ENCODE measurements at regions not wholly inside any gene's neighbourhood (a gene's known extent, or its start where the extent isn't known, plus 50 kb on each side); places are given as distances from the start of the nearest gene placed in this dataset.
"Not testable (repeated sequence)": the region's sequence is repeated elsewhere in the genome, so short reads cannot be mapped to it uniquely, and the experiment has no call there.

GRCh38 chr3:176190755-176191154 lies 1006.5 kb downstream of the TBL1XR1 start:
- DNase-seq (ENCODE audit: low spot score) = no peak

DNA sequence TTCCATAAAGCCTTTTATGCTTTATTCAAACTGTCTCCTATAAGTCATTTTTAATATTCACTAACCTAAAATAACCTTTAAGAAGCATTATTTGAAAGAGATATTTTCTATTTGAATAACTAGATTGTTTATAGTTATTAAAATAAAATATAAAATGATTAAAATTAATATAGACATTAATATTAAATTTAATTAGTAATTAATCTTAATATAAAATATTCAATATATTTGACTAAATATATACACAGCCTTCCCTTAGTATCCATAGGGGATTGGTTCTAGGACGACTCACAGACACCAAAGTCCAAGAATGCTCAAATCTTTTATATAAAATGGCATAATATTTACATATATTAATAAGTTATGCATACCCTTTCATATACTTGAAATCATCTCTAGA lies 1014.1 kb downstream of the TBL1XR1 start:
- DNase-seq (ENCODE audit: low spot score) = no peak

DNA sequence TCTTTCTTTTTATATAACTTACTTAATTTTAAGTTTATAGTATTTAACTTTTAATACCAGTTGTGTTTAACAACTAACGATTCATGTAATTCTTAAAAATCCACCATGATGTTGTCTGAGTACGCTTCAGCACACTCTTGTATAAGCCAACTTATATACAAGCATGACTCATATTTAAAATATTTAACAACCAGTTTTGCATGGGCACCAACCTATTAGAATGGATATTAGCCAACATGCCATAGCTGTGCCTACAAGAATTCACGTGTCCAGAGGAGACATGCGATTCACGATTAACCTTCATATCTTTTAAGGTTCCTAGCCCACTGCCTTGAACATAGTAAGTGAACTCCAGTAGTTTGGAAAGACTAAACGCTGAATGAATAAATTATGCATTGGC lies 1023.2 kb downstream of the TBL1XR1 start:
- DNase-seq (ENCODE audit: low spot score) = no peak

DNA sequence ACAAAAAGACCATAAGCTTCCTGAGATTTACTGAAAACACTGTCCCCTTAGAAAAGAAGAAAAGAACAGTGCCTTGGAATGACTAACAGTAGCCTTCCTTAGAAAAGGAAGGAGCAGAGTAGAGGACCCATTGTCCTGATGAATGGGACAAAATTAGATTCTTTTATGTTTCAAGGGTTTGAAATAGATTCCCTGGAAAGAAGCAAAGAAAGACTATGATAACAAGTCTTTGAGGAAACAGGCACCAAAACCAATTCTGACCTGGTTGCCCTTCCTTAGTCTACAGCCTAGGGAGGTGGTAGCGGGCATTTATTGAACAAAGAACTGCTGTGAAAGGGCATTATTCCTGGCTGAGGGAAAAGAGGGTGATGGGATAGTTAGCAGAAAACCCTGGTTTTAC lies 1024.8 kb downstream of the TBL1XR1 start:
- no peak for DNase-seq (ENCODE audit: low spot score)

DNA sequence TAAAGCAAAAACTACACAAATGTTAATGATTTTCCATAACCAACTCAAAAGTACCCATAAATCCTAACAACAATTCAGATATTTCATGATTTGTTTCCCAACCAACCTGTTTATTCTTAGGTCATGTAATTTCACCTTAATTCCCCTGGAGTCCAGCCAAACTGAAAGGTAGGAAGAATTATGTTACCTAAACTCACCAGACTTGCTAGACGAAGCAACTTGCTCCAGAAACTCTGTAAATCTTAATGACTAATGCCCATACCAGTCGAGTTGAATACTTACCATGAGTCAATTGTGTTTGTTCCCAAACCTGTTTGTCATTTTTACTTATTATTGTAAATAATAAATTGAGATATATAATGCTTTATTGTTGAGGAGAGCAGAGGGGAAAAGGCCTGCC lies 1030.0 kb downstream of the TBL1XR1 start:
- no peak for DNase-seq (ENCODE audit: low spot score)

- no peak for DNase-seq (ENCODE audit: low spot score)
These were observed 1036.3 kb downstream of the TBL1XR1 start for GRCh38 chr3:176160997-176161396.

- DNase-seq (ENCODE audit: low spot score) = no peak
These were observed 1037.5 kb downstream of the TBL1XR1 start for GRCh38 chr3:176159796-176160195.

DNA sequence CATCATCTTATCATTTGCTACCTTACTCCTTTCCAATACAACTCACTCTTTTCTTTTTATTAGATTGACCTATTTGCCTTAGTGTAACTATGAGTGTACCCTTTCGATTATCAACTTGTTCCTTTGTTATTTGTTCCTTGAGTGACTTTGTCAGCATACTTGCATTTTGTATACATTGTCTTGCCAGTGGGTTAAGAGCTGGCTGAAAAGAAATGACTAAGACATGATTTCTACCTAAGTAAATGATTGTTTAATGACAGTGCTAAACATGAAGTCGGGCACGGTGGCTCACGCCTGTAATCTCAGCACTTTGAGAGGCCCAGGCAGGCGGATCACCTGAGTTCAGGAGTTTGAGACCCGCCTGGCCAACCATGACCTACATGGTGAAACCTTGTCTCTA lies 1042.3 kb downstream of the TBL1XR1 start:
- no peak for DNase-seq (ENCODE audit: low spot score)

GRCh38 chr3:176149567-176149966 lies 1047.7 kb downstream of the TBL1XR1 start:
- DNase-seq (ENCODE audit: low spot score) = no peak

- DNase-seq (ENCODE audit: low spot score) = no peak
These were observed 1050.0 kb downstream of the TBL1XR1 start for GRCh38 chr3:176147251-176147650.

- DNase-seq (ENCODE audit: low spot score) = no peak
These were observed 1055.4 kb downstream of the TBL1XR1 start for GRCh38 chr3:176141837-176142236.

DNA sequence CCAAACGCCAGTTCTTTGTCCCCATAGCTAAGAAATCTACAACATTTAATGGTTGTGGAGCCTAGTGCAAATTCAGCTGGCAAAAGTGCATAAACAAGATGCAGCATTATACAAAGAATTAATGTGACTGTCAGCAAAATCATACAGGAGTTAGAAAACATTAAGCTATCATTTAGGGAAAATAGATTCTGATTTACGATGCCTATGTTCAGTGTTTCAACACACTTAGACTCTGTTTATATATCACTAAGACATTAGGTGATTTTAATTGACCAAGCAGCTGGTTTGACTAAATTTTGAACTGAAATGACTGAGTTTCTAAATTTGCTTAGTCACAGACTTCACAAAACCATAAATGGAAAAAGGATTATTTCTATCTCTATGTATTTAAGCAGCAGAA lies 1076.8 kb downstream of the TBL1XR1 start:
- no peak for DNase-seq (ENCODE audit: low spot score)

DNA sequence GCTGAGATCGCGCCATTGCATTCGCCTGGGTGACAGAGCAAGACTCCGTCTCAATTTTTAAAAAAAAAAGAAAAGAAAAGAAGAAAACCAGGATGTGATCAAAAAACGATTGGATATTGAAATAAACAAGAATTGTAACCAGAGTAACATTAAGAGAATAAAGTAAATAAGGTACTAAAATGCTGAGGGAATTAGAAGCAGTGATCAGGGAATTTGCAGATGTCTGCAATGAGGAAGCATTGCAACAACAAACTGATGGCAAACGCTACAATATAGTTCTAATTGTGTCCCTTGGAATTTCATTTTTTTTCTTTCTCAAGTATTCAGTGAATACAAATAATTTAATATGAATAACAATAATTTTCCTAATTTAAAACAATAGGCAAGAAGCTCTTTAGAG lies 1077.5 kb downstream of the TBL1XR1 start:
- DNase-seq (ENCODE audit: low spot score) = no peak

DNA sequence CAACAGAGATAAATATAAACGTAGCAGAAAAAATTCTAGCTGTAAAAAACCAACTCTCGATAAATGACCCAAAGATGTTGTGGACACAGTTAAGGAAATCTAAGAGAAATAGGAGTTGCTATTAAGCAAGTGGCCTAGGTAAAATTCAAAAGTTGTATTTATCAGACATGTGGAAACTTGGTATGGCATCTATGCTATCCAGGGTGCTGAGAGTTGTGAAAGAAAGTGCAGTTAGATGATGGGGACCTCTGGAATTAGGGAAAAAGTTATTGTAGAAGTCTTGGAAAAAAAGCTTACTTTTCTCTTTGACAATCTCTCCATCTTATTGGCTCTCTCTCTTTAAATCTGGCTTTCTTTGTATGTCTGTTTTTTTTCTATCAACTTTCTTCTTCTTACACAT lies 1090.9 kb downstream of the TBL1XR1 start:
- DNase-seq (ENCODE audit: low spot score) = no peak

GRCh38 chr3:176097027-176097426 lies 1100.3 kb downstream of the TBL1XR1 start:
- no peak for DNase-seq (ENCODE audit: low spot score)

- DNase-seq (ENCODE audit: low spot score) = not testable (repeated sequence)
These were observed 1103.4 kb downstream of the TBL1XR1 start for GRCh38 chr3:176093892-176094291.

GRCh38 chr3:176090727-176091126 lies 1106.6 kb downstream of the TBL1XR1 start:
- DNase-seq (ENCODE audit: low spot score) = no peak

- DNase-seq (ENCODE audit: low spot score) = no peak
These were observed 1108.3 kb downstream of the TBL1XR1 start for GRCh38 chr3:176088962-176089383.

- no peak for DNase-seq (ENCODE audit: low spot score)
These were observed 1110.1 kb downstream of the TBL1XR1 start for GRCh38 chr3:176087066-176087697.

- no peak for DNase-seq (ENCODE audit: low spot score)
These were observed 1117.5 kb downstream of the TBL1XR1 start for GRCh38 chr3:176079785-176080184.

- DNase-seq (ENCODE audit: low spot score) = no peak
These were observed 1118.4 kb downstream of the TBL1XR1 start for GRCh38 chr3:176078906-176079305.

DNA sequence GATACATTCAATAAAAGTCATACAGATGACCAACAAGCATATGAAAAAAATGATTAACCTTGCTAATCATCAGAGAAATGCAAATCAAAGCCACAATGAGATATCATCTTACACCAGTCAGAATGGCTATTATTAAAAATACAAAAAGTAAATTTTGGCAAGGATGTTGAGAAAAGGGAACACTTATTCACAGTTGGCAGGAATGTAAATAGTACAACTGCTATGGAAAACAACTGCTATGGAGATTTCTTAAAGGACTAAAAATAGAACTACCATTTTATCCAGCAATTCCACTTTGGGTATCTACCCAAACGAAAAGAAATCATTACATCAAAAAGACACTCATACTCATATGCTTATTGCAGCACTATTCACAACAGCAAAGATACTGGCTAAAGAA lies 1121.8 kb downstream of the TBL1XR1 start:
- no peak for DNase-seq (ENCODE audit: low spot score)

DNA sequence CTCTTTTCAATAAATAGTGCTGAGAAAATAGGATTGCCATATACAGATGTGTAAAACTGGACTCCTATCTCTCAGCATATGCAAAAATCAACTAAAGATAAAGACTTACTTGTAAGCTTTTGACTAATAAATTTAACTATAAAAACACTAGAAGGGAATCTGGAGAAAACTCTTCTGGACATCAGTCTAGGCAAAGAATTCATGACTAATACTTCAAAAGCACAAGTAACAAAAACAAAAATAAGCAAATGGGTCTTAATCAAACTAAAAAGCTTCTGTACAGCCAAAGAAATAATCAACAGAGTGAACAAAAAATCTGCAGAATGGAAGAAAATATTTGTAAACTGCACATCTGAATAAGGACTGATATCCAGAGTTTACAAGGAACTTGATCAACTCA lies 1122.2 kb downstream of the TBL1XR1 start:
- DNase-seq (ENCODE audit: low spot score) = no peak

DNA sequence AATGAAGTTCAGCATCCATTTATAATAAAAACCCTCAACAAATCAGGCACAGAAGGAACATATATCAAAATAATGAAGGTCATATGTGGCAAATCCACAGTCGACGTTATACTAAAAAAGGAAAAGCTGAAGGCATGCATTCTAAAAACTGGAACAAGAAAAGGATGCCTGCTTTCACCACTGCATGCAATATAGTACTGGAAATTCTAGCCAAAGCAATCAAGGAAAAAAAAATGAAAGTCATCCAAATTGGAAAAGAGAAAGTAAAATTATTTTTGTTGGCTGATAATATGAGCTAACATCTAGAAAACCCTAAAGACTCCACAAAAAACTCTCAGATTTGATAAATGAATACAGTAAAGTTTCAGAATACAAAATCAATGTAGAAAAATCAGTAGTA lies 1123.2 kb downstream of the TBL1XR1 start:
- no peak for DNase-seq (ENCODE audit: low spot score)

- DNase-seq (ENCODE audit: low spot score) = no peak
These were observed 1125.3 kb downstream of the TBL1XR1 start for GRCh38 chr3:176071943-176072342.
